ENCODE measurements at regions not wholly inside any gene's neighbourhood (a gene's known extent, or its start where the extent isn't known, plus 50 kb on each side); places are given as distances from the start of the nearest gene placed in this dataset.

DNA sequence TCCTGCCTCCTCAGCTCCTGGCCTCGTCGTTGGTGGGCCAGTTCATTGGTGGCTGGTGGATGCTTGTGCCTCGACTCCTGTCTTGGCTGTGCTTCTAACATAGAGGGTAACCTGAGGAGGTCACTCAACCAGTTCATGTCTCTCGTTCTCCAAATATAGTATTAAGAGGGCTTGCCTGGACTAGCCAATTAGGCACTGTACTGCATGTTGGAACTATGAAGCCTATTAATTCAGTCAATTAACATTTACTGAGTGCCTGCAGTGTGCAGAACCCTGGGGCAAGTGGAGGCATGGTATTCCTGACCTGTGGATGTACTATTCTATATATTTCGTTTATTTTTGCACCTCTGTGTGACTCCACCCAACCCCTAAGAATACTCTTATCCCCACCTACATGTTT is 89.9 kb upstream of the PELI1 start:
- Mint-ChIP-seq H3K4me3 (no peak overlapping the region), H3K36me3 (ENCODE audit: low read depth) (no peaks in the 10 kb centered on the region), H3K9me3 (ENCODE audit: low read depth) (no peaks in the 10 kb centered on the region), H3K4me1 (no peaks in the 10 kb centered on the region), H3K27ac (no peak overlapping the region), H3K27me3 (peaks cover 2% of the 10 kb centered on the region)
- DNase-seq (no peak), ATAC-seq (no peak)
- intact Hi-C loops (cut with DNase I, micrococcal nuclease), result no loop called here
- ChIA-PET POLR2A (no interaction called here), CTCF (no interaction called here)

DNA sequence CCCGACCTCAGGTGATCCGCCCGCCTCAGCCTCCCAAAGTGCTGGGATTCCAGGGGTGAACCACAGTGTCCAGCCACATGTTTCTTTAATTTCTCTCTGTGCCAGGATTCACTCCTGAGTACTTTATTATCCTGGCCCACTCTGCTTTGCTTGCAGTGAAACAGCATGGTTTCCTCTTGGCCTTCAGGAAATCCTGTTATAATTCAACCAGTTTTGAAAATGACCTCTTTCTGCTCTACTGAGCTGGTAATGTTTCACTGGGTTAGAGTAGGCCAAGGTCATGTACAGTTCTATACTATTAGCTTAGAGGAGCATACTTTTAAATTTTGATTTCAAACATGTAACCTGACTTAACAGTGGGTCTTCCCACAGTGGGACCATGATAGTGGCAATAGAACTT is 90.6 kb upstream of the PELI1 start:
- intact Hi-C loops (cut with DNase I, micrococcal nuclease), result no loop called here
- no peak overlapping the region for H3K27ac Mint-ChIP-seq
- H3K27me3 Mint-ChIP-seq, result peaks cover 2% of the 10 kb centered on the region
- ChIA-PET POLR2A (no interaction called here), CTCF (no interaction called here)
- DNase-seq (no peak), ATAC-seq (no peak)
- no peaks in the 10 kb centered on the region for H3K9me3 Mint-ChIP-seq (ENCODE audit: low read depth)
- H3K4me1 Mint-ChIP-seq, result no peaks in the 10 kb centered on the region
- H3K36me3 Mint-ChIP-seq (ENCODE audit: low read depth), result no peaks in the 10 kb centered on the region
- no peak overlapping the region for H3K4me3 Mint-ChIP-seq

DNA sequence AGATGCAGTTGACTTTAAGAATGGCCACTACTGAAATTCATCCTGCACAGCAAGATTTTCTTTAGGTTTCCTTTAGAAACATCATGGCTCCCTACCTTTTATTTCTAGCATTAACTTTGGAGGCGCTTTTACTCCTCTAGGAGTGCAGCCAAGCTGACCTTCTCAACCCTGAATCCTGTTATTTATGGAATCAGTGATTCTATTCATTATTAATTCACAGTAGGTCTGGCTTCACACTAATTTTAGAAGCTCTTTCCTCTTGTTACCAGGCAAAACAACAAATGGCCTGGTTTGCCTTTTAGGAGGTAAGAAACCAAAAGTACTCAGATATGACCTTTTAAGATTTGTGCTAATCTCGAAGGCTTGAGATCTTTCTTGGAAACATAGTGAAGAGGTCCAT is 93.0 kb upstream of the PELI1 start:
- ChIA-PET POLR2A (no interaction called here), CTCF (interaction anchor here (0.9 to 2.0 kb wide), 3 partner anchors 9 to 94 kb away, joined by 3 to 5 read pairs (median 3); no protein-coding TSS in a partner anchor)
- ATAC-seq, result no peak
- Mint-ChIP-seq H3K4me3 (no peak overlapping the region), H3K27ac (no peak overlapping the region), H3K4me1 (no peaks in the 10 kb centered on the region), H3K36me3 (ENCODE audit: low read depth) (no peaks in the 10 kb centered on the region), H3K9me3 (ENCODE audit: low read depth) (no peaks in the 10 kb centered on the region), H3K27me3 (peaks cover 2% of the 10 kb centered on the region)
- intact Hi-C loops (cut with DNase I, micrococcal nuclease), result no loop called here
- no peak for DNase-seq

DNA sequence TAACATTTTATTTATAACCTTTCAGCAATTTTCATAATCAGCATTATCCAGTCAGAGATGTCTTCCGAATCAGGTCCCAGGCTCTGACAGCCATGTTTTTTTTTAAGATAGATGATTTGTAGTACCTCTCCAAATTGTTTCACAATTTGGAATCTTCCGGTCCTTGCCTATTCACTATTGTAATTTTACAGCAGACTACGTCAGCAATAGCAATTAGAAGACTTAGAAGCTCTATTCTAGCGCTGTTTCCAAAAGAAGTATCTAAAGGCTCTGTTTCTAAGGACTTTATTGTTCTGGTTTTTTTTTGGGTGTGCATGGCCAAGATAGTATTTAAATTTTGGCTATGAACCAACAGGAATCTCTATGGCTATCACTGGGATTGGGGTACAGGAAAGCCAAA is 94.6 kb upstream of the PELI1 start:
- ChIA-PET CTCF (interaction anchor here (0.7 kb wide), 1 partner anchor 16 kb away, joined by 3 read pairs; no protein-coding TSS in a partner anchor), POLR2A (no interaction called here)
- Mint-ChIP-seq H3K4me1 (no peaks in the 10 kb centered on the region), H3K27ac (no peak overlapping the region), H3K9me3 (ENCODE audit: low read depth) (no peaks in the 10 kb centered on the region), H3K4me3 (no peak overlapping the region), H3K27me3 (peaks cover 2% of the 10 kb centered on the region), H3K36me3 (ENCODE audit: low read depth) (no peaks in the 10 kb centered on the region)
- no peak for ATAC-seq
- no peak for DNase-seq
- intact Hi-C loops (cut with DNase I, micrococcal nuclease), result no loop called here

DNA sequence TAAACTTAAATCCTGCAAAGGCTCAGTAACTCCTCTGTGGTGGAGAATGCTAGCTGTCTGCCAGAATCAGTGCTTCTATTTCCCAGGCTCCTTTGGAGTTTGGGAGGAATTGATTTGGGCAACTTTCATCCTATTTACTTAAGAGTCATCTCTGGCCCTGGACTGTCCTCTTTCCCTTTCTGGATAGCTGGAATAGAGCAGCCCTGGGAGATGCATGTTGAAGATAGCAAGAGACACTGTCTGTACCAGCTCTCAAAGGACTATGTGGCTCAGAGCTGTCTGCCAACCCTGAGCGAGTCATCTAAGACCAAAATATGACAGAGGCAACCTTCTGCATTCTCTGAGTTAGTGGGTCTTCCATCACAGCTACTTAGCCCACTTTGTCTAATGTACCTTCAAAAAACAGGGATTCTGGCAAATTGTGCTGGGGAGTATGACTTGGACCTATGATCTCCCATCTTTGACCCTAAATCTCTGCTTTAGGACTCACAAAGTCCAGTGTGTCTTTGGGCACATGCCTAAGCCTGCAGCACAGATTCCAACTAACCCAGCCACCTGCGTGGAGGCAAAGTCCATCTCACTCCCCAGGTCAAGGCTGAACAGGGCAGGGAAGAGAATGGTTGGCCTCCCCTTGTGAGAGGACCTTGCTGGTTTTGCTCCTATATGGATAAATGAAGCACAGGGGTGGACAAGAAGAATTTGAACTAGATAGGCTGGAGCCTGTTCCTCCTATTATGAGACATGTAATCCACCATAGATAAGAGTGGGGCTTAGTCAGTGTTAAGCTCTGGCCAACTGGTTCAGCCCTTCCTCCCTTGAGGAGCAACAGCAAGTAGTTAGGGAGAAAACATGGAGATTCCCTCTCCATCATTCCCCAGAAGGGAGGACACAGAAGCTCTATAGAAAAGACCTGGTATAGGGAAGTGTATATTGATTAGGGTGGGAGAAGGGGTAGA is 99.1 kb upstream of the PELI1 start:
- no peak overlapping the region for H3K4me3 Mint-ChIP-seq
- no peaks in the 10 kb centered on the region for H3K9me3 Mint-ChIP-seq (ENCODE audit: low read depth)
- ChIA-PET POLR2A (no interaction called here), CTCF (interaction anchor here (0.5 kb wide), 1 partner anchor 176 kb away, joined by 3 read pairs; no protein-coding TSS in a partner anchor)
- H3K27me3 Mint-ChIP-seq, result peaks cover 2% of the 10 kb centered on the region
- no peaks in the 10 kb centered on the region for H3K36me3 Mint-ChIP-seq (ENCODE audit: low read depth)
- no peak for DNase-seq
- intact Hi-C loops (cut with DNase I, micrococcal nuclease), result no loop called here
- H3K4me1 Mint-ChIP-seq, result no peaks in the 10 kb centered on the region
- no peak overlapping the region for H3K27ac Mint-ChIP-seq
- ATAC-seq, result no peak

DNA sequence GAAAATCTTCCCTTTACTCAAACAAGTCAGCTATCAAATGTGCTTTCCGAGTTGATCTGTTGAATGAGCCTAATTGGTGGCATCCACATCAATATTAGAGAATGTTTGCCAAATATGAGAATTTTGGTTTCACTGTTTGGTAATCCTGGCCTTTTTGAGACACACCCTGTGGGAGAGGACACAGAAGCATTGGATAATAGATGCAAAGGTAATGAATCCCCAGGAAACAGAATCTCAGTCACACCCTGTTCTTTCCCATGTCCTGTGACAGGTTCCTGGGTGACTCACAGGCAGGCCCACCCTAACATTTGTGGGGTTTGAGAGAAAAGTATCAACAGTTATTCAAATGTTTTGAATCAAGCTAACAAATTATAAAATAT is 99.8 kb upstream of the PELI1 start:
- Mint-ChIP-seq H3K4me3 (no peak overlapping the region), H3K9me3 (ENCODE audit: low read depth) (no peaks in the 10 kb centered on the region), H3K36me3 (ENCODE audit: low read depth) (no peaks in the 10 kb centered on the region), H3K27ac (no peak overlapping the region), H3K4me1 (no peaks in the 10 kb centered on the region), H3K27me3 (peaks cover 2% of the 10 kb centered on the region)
- POLR2A ChIA-PET, result no interaction called here
- intact Hi-C loops (cut with DNase I, micrococcal nuclease), result no loop called here
- ATAC-seq, result no peak
- CTCF ChIA-PET, result no interaction called here
- DNase-seq, result no peak

DNA sequence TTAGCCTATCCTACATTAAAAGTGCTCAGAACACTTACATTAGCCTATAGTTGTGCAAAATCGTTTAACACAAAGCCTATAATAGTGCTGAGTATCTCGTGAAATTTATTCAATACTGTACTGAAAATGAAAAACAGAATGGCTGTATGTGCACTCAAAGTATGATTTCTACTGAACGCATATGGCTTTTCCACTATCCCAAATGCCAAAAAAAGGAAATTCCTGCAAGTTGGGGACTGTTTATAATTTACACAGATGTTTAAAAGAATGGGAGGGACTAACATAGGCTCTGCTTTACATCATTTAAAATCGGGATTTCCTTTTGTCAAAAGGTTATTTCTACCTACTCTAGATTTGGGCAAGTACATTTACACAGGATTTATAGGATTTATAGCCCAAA is 101.4 kb upstream of the PELI1 start:
- DNase-seq (no peak), ATAC-seq (no peak)
- Mint-ChIP-seq H3K36me3 (ENCODE audit: low read depth) (no peaks in the 10 kb centered on the region), H3K27ac (no peak overlapping the region), H3K27me3 (peaks cover 2% of the 10 kb centered on the region), H3K9me3 (ENCODE audit: low read depth) (no peaks in the 10 kb centered on the region), H3K4me3 (no peak overlapping the region), H3K4me1 (no peaks in the 10 kb centered on the region)
- POLR2A ChIA-PET, result no interaction called here
- CTCF ChIA-PET, result interaction anchor here (1.0 kb wide), 1 partner anchor 84 kb away, joined by 3 read pairs; no protein-coding TSS in a partner anchor
- intact Hi-C loops (cut with DNase I, micrococcal nuclease), result no loop called here

DNA sequence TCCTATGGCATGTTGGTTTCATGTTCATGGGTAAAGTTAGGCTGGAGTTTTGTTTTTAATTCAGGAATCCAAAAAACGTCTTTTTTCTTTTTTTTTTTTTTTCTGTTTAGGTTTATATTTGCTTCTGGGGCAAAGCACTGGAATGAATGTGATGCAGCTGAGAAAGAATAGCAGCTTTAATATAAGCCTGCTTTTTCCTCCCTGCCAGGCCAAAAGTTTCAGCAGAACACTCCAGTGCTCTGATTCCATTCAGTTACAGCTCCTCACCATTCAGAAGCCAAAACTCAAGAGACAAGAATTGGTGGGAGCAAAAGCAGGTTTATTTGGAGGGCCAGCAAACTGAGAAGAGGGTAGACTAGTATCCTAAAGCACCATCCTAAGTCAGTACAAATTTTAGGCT is 102.7 kb upstream of the PELI1 start:
- ChIA-PET POLR2A (no interaction called here), CTCF (interaction anchor here (0.7 kb wide), 1 partner anchor 17 kb away, joined by 3 read pairs; no protein-coding TSS in a partner anchor)
- no peaks in the 10 kb centered on the region for H3K4me1 Mint-ChIP-seq
- DNase-seq (no peak), ATAC-seq (no peak)
- H3K27ac Mint-ChIP-seq, result no peak overlapping the region
- no peaks in the 10 kb centered on the region for H3K9me3 Mint-ChIP-seq (ENCODE audit: low read depth)
- no peaks in the 10 kb centered on the region for H3K36me3 Mint-ChIP-seq (ENCODE audit: low read depth)
- H3K27me3 Mint-ChIP-seq, result no peaks in the 10 kb centered on the region
- no peak overlapping the region for H3K4me3 Mint-ChIP-seq
- intact Hi-C loops (cut with DNase I, micrococcal nuclease), result no loop called here

DNA sequence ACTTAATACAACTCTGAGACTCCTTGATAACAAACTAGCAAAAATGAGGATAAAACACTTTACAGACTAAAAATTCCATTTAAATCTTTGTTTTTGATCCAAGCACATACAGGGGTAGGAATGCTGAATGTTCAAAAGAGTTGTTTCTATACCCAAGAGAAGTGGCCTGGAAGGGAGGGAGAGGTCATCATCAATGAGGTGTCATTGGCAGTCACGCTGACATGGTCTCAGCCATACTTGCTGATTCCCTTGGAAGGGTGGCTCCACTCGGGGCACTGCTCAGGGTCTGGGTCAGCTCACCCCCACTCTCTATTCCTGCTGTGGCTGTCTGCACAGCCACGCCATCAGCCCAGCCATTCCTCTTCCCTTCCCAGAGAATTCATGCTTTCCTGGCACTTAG is 105.2 kb upstream of the PELI1 start:
- DNase-seq (no peak), ATAC-seq (no peak)
- H3K4me1 Mint-ChIP-seq, result no peaks in the 10 kb centered on the region
- intact Hi-C loops (cut with DNase I, micrococcal nuclease), result no loop called here
- ChIA-PET POLR2A (no interaction called here), CTCF (no interaction called here)
- no peak overlapping the region for H3K4me3 Mint-ChIP-seq
- no peak overlapping the region for H3K27ac Mint-ChIP-seq
- no peaks in the 10 kb centered on the region for H3K9me3 Mint-ChIP-seq (ENCODE audit: low read depth)
- no peaks in the 10 kb centered on the region for H3K36me3 Mint-ChIP-seq (ENCODE audit: low read depth)
- H3K27me3 Mint-ChIP-seq, result no peaks in the 10 kb centered on the region

DNA sequence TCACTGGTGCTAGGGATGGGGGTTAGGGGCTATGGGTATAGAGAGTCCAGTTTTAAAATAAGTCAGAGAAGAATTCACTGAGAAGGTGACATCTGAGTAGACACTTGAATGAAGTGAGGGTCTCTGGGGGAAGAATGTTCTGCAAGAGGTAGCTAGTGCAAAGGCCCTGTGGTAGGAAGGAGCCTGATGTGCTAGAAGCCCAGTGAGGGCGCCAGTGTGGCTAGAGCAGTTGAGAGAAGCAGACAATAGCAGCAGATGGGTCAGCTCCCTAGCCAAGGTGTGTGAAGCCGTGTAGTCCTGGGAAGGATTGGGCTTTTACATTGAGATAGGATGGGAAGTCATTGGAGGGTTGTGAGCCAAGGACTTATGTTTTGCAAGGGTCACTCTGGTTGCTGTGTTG is 105.8 kb upstream of the PELI1 start:
- Mint-ChIP-seq H3K9me3 (ENCODE audit: low read depth) (no peaks in the 10 kb centered on the region), H3K27me3 (no peaks in the 10 kb centered on the region), H3K36me3 (ENCODE audit: low read depth) (no peaks in the 10 kb centered on the region), H3K27ac (no peak overlapping the region), H3K4me3 (no peak overlapping the region), H3K4me1 (no peaks in the 10 kb centered on the region)
- DNase-seq (no peak), ATAC-seq (no peak)
- POLR2A ChIA-PET, result no interaction called here
- intact Hi-C loops (cut with DNase I, micrococcal nuclease), result no loop called here
- CTCF ChIA-PET, result no interaction called here

DNA sequence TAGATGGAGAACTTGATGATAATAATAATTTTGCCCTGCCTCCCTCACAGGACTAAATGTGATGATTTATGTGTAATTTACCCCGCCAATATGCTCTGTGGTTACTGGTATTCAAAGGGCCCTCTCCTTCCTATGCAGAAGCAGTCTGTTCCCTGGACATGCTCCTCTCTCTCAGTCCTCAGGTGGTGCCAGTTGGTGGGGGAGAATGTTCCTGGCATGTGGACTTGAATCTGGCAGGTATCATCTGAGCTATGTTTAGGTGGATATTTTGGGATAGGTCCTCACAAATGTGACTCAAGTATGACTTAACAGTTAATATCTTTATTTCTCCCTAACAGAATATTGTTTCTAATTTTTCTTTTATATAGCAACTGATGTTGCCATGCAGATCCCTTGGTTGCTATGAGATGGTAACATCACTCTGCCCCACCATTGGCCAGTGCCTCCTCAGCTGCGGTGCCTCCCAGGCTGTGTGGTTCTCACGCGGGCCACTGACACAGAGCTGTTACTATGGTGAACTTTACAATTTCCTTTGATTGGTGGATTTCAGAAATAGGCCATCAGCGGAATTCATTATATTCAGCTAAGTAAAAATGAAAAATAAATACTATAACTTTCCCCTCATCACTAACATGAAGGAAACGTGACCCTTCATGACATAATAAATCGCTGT is 106.7 kb upstream of the PELI1 start:
- H3K9me3 Mint-ChIP-seq (ENCODE audit: low read depth), result no peaks in the 10 kb centered on the region
- ATAC-seq (no peak), DNase-seq (no peak)
- H3K36me3 Mint-ChIP-seq (ENCODE audit: low read depth), result no peaks in the 10 kb centered on the region
- H3K27me3 Mint-ChIP-seq, result no peaks in the 10 kb centered on the region
- CTCF ChIA-PET, result interaction anchor here (1.1 to 1.8 kb wide), 3 partner anchors 10 to 80 kb away, joined by 3 to 8 read pairs (median 4); no protein-coding TSS in a partner anchor
- no peak overlapping the region for H3K4me3 Mint-ChIP-seq
- H3K27ac Mint-ChIP-seq, result no peak overlapping the region
- intact Hi-C loops (cut with DNase I, micrococcal nuclease), result no loop called here
- H3K4me1 Mint-ChIP-seq, result no peaks in the 10 kb centered on the region
- POLR2A ChIA-PET, result no interaction called here
